Endothelial cell of umbilical vein (primary cell): ENCODE measurements at regions not wholly inside any gene's neighbourhood (a gene's known extent, or its start where the extent isn't known, plus 50 kb on each side); places are given as distances from the start of the nearest gene placed in this dataset.

Experiments
- BruUV-seq: library from RNA; stranded (reverse); fragments of 400-500 nt; replicated peaks from 2 replicates; lab custom pipeline; 2021; lab: Mats Ljungman, UMichigan
- CTCF ChIA-PET: fragments of 300-600, 350-600 bp; sonication (Branson Sonifier 250); formaldehyde crosslinking; loops from one replicate; lab custom pipeline; 2021; ENCODE audit warnings: antibody characterized with exemption, inconsistent platforms; lab: Charles Lee
- POLR2A ChIA-PET: fragments of 300-600, 350-600 bp; sonication (Branson Sonifier 250); formaldehyde crosslinking; loops from one replicate; lab custom pipeline; 2021; ENCODE audit warnings: antibody characterized with exemption, inconsistent platforms; lab: Charles Lee
- DNase-seq: peaks from one replicate; pipeline ENCODE4 v3.0.0-alpha.2; 2011; ENCODE audit warnings: low read depth, low spot score
- FAIRE-seq: peaks from 2 replicates; lab custom pipeline; 2011; peaks lifted over from hg19 to GRCh38; lab: Jason Lieb, UNC
- H2AFZ ChIP-seq: 2 replicates; pipeline ENCODE4 v1.6.0; 2012; ENCODE audit warnings: low read depth, low read length, control low read depth, inconsistent platforms
- H3K27ac ChIP-seq: 2 replicates; pipeline ENCODE4 v1.5.1; 2011; ENCODE audit warnings: low read depth, mild to moderate bottlenecking, control low read depth, low read length, moderate library complexity; ENCODE audit not compliant: insufficient read depth
- H3K27me3 ChIP-seq, 2 experiments: 2 replicates each; pipeline versions ENCODE4 v1.6.0 to v1.6.1; 2011; ENCODE audit warnings: low read length in 2 of 2, mixed read lengths in 1 of 2; ENCODE audit not compliant: control insufficient read depth in 2 of 2, insufficient read depth in 2 of 2
- H3K36me3 ChIP-seq, 2 experiments: 2 replicates in 1 of 2; 3 replicates in 1 of 2; pipeline ENCODE4 v1.5.1; 2011; ENCODE audit warnings: low read length in 2 of 2, mild to moderate bottlenecking in 1 of 2, moderate library complexity in 1 of 2; ENCODE audit not compliant: control insufficient read depth in 2 of 2, insufficient read depth in 2 of 2; ENCODE audit errors: extremely low read depth in 1 of 2
- H3K4me1 ChIP-seq: 3 replicates; pipeline ENCODE4 v1.5.1; 2011; ENCODE audit warnings: mild to moderate bottlenecking, low read length; ENCODE audit not compliant: control insufficient read depth, insufficient read depth; ENCODE audit errors: extremely low read depth
- H3K4me2 ChIP-seq: 2 replicates; pipeline ENCODE4 v1.6.1; 2011; ENCODE audit warnings: low read length, control low read depth, mixed read lengths; ENCODE audit not compliant: insufficient read depth
- H3K4me3 ChIP-seq, 3 experiments: fragments of 200-600 bp in 1 of 3; sonication (generic), shearing (Covaris generic) in 1 of 3; replicated peaks in 1 of 3; 2 replicates each; pipeline ENCODE4 v1.5.1; 2011 to 2016; ENCODE audit warnings: control low read depth in 3 of 3, low read length in 3 of 3, mild to moderate bottlenecking in 2 of 3, inconsistent platforms in 1 of 3, low read depth in 1 of 3, moderate library complexity in 1 of 3; ENCODE audit not compliant: insufficient read depth in 1 of 3
- H3K79me2 ChIP-seq: 2 replicates; pipeline ENCODE4 v1.6.0; 2012; ENCODE audit warnings: low read length, inconsistent platforms; ENCODE audit not compliant: control insufficient read depth, insufficient read depth
- H3K9ac ChIP-seq: replicated peaks from 2 replicates; pipeline ENCODE3; 2011; ENCODE audit warnings: low read length, control low read depth; ENCODE audit not compliant: insufficient read depth; ENCODE audit errors: extremely low read depth
- H3K9me1 ChIP-seq: replicated peaks from 3 replicates; pipeline ENCODE4 v1.6.0; 2011; ENCODE audit warnings: mild to moderate bottlenecking, low read length; ENCODE audit not compliant: control insufficient read depth, insufficient read depth; ENCODE audit errors: extremely low read depth
- H3K9me3 ChIP-seq: replicated peaks from 2 replicates; pipeline ENCODE4 v1.5.1; 2012; ENCODE audit warnings: low read length, inconsistent platforms; ENCODE audit not compliant: control insufficient read depth, insufficient read depth
- H4K20me1 ChIP-seq: replicated peaks from 2 replicates; pipeline ENCODE3; 2011; ENCODE audit warnings: mild to moderate bottlenecking, low read length; ENCODE audit not compliant: control insufficient read depth, insufficient read depth; ENCODE audit errors: extremely low read depth
- EZH2 ChIP-seq: IDR thresholded peaks from 2 replicates; pipeline ENCODE4 v1.6.1; 2012; ENCODE audit warnings: borderline replicate concordance, low read depth, mild to moderate bottlenecking, moderate library complexity, low read length, inconsistent platforms; ENCODE audit not compliant: severe bottlenecking
- FOS ChIP-seq: IDR thresholded peaks from 2 replicates; pipeline ENCODE4 v1.6.1; 2011; ENCODE audit warnings: mild to moderate bottlenecking, low read length, moderate library complexity, borderline replicate concordance; ENCODE audit not compliant: insufficient read depth
- GATA2 ChIP-seq: IDR thresholded peaks from 2 replicates; pipeline ENCODE4 v1.7.0; 2011; ENCODE audit warnings: low read depth, mild to moderate bottlenecking, moderate library complexity, mixed read lengths, low read length; ENCODE audit not compliant: insufficient read length, insufficient read depth
- JUN ChIP-seq: IDR thresholded peaks from 2 replicates; pipeline ENCODE4 v1.6.1; 2011; ENCODE audit warnings: borderline replicate concordance, low read depth; ENCODE audit not compliant: insufficient read length, insufficient read depth
- MYC ChIP-seq: IDR thresholded peaks from one replicate; pipeline ENCODE4 v1.6.1; 2011; ENCODE audit warnings: mild to moderate bottlenecking, low read depth, low read length
- POLR2A ChIP-seq: IDR thresholded peaks from 2 replicates; pipeline ENCODE4 v1.6.1; 2012; ENCODE audit warnings: low read depth, mild to moderate bottlenecking, control low read depth, low read length
- POLR2AphosphoS5 ChIP-seq: IDR thresholded peaks from 2 replicates; pipeline ENCODE4 v1.6.1; 2012; ENCODE audit warnings: low read depth, mild to moderate bottlenecking, control low read depth, low read length, moderate library complexity; ENCODE audit not compliant: insufficient read depth
- dilution Hi-C: fragments of 300-500 bp; cut with MboI; formaldehyde crosslinking; loops from one replicate; pipeline ENCODE4 v1.15.0; 2019; ENCODE audit warnings: low sequenced_read_pairs; ENCODE audit not compliant: extremely low pct_ligation_motif_present
- intact Hi-C: fragments of 100-400 bp; cut with micrococcal nuclease; formaldehyde crosslinking; loops from one replicate; pipeline ENCODE4 v1.10.0; 2022
- TF ChIP-seq, protein P1 (sequence below), 2 donors: IDR thresholded peaks; 1 replicate in 1 of 2; 2 replicates in 1 of 2; pipeline ENCODE4 v1.5.1; 2011; ENCODE audit warnings: low read length in 2 of 2, mild to moderate bottlenecking in 2 of 2, moderate library complexity in 2 of 2, control low read depth in 1 of 2, inconsistent platforms in 1 of 2, low read depth in 1 of 2; ENCODE audit not compliant: insufficient read depth in 1 of 2; ENCODE audit errors: extremely low read depth in 1 of 2
- TF ChIP-seq, protein P2 (sequence below): IDR thresholded peaks from 2 replicates; pipeline ENCODE4 v1.6.1; 2011; ENCODE audit not compliant: insufficient read depth, insufficient read length

DNA sequence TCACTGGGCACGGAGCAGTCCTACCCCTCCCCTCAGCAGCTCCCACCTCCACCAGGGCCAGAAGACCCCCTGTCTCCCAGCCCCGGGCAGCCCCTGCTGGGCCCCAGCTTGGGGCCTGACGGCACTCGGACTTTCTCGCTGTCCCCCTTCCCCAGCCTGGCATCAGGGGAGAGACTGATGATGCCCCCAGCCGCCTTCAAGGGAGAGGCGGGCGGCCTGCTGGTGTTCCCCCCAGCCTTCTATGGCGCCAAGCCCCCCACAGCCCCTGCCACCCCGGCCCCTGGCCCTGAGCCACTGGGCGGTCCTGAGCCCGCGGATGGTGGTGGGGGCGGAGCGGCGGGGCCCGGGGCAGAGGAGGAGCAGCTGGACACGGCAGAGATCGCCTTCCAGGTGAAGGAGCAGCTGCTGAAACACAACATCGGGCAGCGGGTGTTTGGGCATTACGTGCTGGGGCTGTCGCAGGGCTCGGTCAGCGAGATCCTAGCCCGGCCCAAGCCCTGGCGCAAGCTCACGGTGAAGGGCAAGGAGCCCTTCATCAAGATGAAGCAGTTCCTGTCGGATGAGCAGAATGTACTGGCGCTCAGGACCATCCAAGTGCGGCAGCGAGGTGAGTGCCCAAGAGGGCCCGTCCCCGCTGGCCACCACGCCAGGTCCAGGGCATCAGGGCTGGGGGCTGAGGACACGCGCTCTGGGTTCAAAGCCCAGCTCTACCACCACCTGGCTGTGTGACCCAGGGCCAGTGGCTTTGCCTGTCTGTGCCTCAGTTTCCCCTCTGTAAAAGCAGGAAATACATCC is 58.6 kb downstream of the PHETA1 start:
- intact Hi-C loops (no loop called here), dilution Hi-C loops (no loop called here)
- no peaks in the 10 kb centered on the region for H3K9me1 ChIP-seq
- peaks cover 7% of the 10 kb centered on the region for H3K4me1 ChIP-seq
- no peak overlapping the region for H3K9ac ChIP-seq
- H3K4me3 ChIP-seq: no peak overlapping the region
- H3K27me3 ChIP-seq: no peaks in the 10 kb centered on the region
- no peak overlapping the region for H2AFZ ChIP-seq
- H3K4me2 ChIP-seq: no peak overlapping the region
- CTCF ChIA-PET: no interaction called here
- H4K20me1 ChIP-seq: no peaks in the 10 kb centered on the region
- no peaks in the 10 kb centered on the region for H3K36me3 ChIP-seq
- H3K79me2 ChIP-seq: no peaks in the 10 kb centered on the region
- no peak overlapping the region for H3K27ac ChIP-seq
- DNase-seq (no peak), FAIRE-seq (no peak)
- no peak for TF ChIP-seq EZH2
- no peak for TF ChIP-seq GATA2
- TF ChIP-seq JUN: no peak
- TF ChIP-seq, protein P1, sequence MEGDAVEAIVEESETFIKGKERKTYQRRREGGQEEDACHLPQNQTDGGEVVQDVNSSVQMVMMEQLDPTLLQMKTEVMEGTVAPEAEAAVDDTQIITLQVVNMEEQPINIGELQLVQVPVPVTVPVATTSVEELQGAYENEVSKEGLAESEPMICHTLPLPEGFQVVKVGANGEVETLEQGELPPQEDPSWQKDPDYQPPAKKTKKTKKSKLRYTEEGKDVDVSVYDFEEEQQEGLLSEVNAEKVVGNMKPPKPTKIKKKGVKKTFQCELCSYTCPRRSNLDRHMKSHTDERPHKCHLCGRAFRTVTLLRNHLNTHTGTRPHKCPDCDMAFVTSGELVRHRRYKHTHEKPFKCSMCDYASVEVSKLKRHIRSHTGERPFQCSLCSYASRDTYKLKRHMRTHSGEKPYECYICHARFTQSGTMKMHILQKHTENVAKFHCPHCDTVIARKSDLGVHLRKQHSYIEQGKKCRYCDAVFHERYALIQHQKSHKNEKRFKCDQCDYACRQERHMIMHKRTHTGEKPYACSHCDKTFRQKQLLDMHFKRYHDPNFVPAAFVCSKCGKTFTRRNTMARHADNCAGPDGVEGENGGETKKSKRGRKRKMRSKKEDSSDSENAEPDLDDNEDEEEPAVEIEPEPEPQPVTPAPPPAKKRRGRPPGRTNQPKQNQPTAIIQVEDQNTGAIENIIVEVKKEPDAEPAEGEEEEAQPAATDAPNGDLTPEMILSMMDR (IDR thresholded peaks at IDR 0.05; ENCODE audit: extremely low read depth in 1 of 2, insufficient read depth in 1 of 2, low read depth in 1 of 2, low read length in 2 of 2): no peak
- no peak for TF ChIP-seq POLR2A
- no peak for TF ChIP-seq MYC
- no peak for TF ChIP-seq POLR2AphosphoS5
- TF ChIP-seq FOS: no peak
- TF ChIP-seq, protein P2, sequence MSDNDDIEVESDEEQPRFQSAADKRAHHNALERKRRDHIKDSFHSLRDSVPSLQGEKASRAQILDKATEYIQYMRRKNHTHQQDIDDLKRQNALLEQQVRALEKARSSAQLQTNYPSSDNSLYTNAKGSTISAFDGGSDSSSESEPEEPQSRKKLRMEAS: no peak
- peaks cover under 1% of the 10 kb centered on the region for H3K9me3 ChIP-seq
- BruUV-seq: no TSS peak
- POLR2A ChIA-PET: no interaction called here
